ENCODE measurements at regions not wholly inside any gene's neighbourhood (a gene's known extent, or its start where the extent isn't known, plus 50 kb on each side); places are given as distances from the start of the nearest gene placed in this dataset.

GRCh38 chr16:86414991-86415740 lies 95.2 kb upstream of the FOXF1 start:
- TF ChIP-seq CTCF (IDR thresholded peaks at IDR 0.05), result no peak
- TF ChIP-seq POLR2AphosphoS5 (IDR thresholded peaks at IDR 0.05), result no peak
- TF ChIP-seq POLR2A (IDR thresholded peaks at IDR 0.05), result no peak
